Breast epithelium (tissue), 3 donors: ENCODE measurements at regions not wholly inside any gene's neighbourhood (a gene's known extent, or its start where the extent isn't known, plus 50 kb on each side); places are given as distances from the start of the nearest gene placed in this dataset.

Experiments
- POLR2A ChIP-seq: fragments of 450-650 bp; IDR thresholded peaks from one replicate; pipeline ENCODE4 v1.6.1; 2016; ENCODE audit warnings: antibody characterized with exemption, mild to moderate bottlenecking, moderate library complexity
- POLR2AphosphoS5 ChIP-seq, 3 donors: sonication (generic); formaldehyde crosslinking; IDR thresholded peaks; one replicate each; pipeline ENCODE4 v1.6.1; 2017; ENCODE audit warnings: antibody characterized with exemption in 3 of 3
- TF ChIP-seq, protein P1 (sequence below), 3 donors: fragments of 450-650 bp; IDR thresholded peaks; one replicate each; pipeline ENCODE4 v1.5.1; 2016 to 2017; ENCODE audit warnings: antibody characterized with exemption in 3 of 3, mild to moderate bottlenecking in 3 of 3, moderate library complexity in 3 of 3

GRCh38 chr10:110379831-110380230, 75.1 kb upstream of the SMNDC1 start:
- TF ChIP-seq, protein P1, sequence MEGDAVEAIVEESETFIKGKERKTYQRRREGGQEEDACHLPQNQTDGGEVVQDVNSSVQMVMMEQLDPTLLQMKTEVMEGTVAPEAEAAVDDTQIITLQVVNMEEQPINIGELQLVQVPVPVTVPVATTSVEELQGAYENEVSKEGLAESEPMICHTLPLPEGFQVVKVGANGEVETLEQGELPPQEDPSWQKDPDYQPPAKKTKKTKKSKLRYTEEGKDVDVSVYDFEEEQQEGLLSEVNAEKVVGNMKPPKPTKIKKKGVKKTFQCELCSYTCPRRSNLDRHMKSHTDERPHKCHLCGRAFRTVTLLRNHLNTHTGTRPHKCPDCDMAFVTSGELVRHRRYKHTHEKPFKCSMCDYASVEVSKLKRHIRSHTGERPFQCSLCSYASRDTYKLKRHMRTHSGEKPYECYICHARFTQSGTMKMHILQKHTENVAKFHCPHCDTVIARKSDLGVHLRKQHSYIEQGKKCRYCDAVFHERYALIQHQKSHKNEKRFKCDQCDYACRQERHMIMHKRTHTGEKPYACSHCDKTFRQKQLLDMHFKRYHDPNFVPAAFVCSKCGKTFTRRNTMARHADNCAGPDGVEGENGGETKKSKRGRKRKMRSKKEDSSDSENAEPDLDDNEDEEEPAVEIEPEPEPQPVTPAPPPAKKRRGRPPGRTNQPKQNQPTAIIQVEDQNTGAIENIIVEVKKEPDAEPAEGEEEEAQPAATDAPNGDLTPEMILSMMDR (IDR thresholded peaks at IDR 0.05) = no peak
- TF ChIP-seq POLR2A = no peak
- TF ChIP-seq POLR2AphosphoS5 (IDR thresholded peaks at IDR 0.05) = no peak
